GM12878 (cell line): ENCODE measurements at regions not wholly inside any gene's neighbourhood (a gene's known extent, or its start where the extent isn't known, plus 50 kb on each side); places are given as distances from the start of the nearest gene placed in this dataset.

Source experiments
- ATAC-seq: fragments of 200-7000 bp; cut with Tn5 transposase; 3 replicates; pipeline ENCODE4 v1.9.1; 2020; ENCODE audit warnings: mild to moderate bottlenecking, moderate library complexity
- BruUV-seq: library from RNA; stranded (reverse); fragments of 400-500 nt; replicated peaks from 2 replicates; lab custom pipeline; 2021; lab: Mats Ljungman, UMichigan
- CTCF ChIA-PET: fragments of 300-600 bp; sonication (Branson Sonifier 250); formaldehyde crosslinking; extraction: SDS; loops from one replicate; lab custom pipeline; 2021; ENCODE audit warnings: inconsistent platforms; lab: Yijun Ruan, JAX
- POLR2A ChIA-PET: fragments of 350-600 bp; formaldehyde crosslinking; extraction: SDS; loops from one replicate; lab custom pipeline; 2021; ENCODE audit warnings: inconsistent platforms; lab: Charles Lee
- RAD21 ChIA-PET: fragments of 300-600 bp; sonication (Branson Sonifier 250); formaldehyde crosslinking; loops from one replicate; lab custom pipeline; 2023; ENCODE audit warnings: antibody characterized with exemption; ENCODE audit not compliant: unreplicated experiment; lab: Charles Lee
- SMC1A ChIA-PET: fragments of 300-600 bp; sonication (Branson Sonifier 250); formaldehyde crosslinking; loops from one replicate; lab custom pipeline; 2023; ENCODE audit not compliant: unreplicated experiment, uncharacterized antibody; lab: Charles Lee
- DNase-seq: peaks from one replicate; pipeline ENCODE4 v3.0.0-alpha.2; 2011; ENCODE audit warnings: low read depth, low spot score
- FAIRE-seq: peaks from 3 replicates; lab custom pipeline; 2011; peaks lifted over from hg19 to GRCh38; lab: Jason Lieb, UNC
- H2AFZ ChIP-seq: 2 replicates; pipeline ENCODE4 v1.6.0; 2011; ENCODE audit warnings: low read depth, low read length, control low read depth; ENCODE audit not compliant: control insufficient read depth
- H3K27ac ChIP-seq: 2 replicates; pipeline ENCODE4 v1.5.1; 2011; ENCODE audit warnings: control low read depth; ENCODE audit not compliant: control insufficient read depth, insufficient read depth
- H3K27me3 ChIP-seq, 2 experiments: replicated peaks in 1 of 2; 2 replicates each; pipeline versions ENCODE4 v1.6.0 to v1.6.1; 2011; ENCODE audit warnings: low read length in 1 of 2; ENCODE audit not compliant: control insufficient read depth in 2 of 2, insufficient read depth in 2 of 2
- H3K36me3 ChIP-seq, 2 experiments: 2 replicates each; pipeline ENCODE4 v1.5.1; 2011; ENCODE audit warnings: low read length in 1 of 2; ENCODE audit not compliant: control insufficient read depth in 2 of 2, insufficient read depth in 2 of 2
- H3K4me1 ChIP-seq: 2 replicates; pipeline ENCODE4 v1.6.1; 2011; ENCODE audit warnings: mild to moderate bottlenecking, low read length, moderate library complexity, mixed read lengths; ENCODE audit not compliant: control insufficient read depth, insufficient read depth
- H3K4me2 ChIP-seq: 2 replicates; pipeline ENCODE4 v1.6.0; 2011; ENCODE audit warnings: control low read depth; ENCODE audit not compliant: control insufficient read depth, insufficient read depth
- H3K4me3 ChIP-seq: fragments of 200-600 bp; sonication (generic); 2 replicates; pipeline ENCODE4 v1.5.1; 2016
- H3K79me2 ChIP-seq: 2 replicates; pipeline ENCODE4 v1.6.0; 2011; ENCODE audit warnings: low read length; ENCODE audit not compliant: control insufficient read depth, insufficient read depth
- H3K9ac ChIP-seq: 2 replicates; pipeline ENCODE4 v1.8.0; 2011; ENCODE audit warnings: low read length, control low read depth, mixed read lengths; ENCODE audit not compliant: control insufficient read depth, insufficient read depth
- H3K9me3 ChIP-seq: replicated peaks from 3 replicates; pipeline ENCODE4 v1.5.1; 2011; ENCODE audit warnings: mild to moderate bottlenecking, low read length; ENCODE audit not compliant: control insufficient read depth, insufficient read depth
- H4K20me1 ChIP-seq: 2 replicates; pipeline ENCODE4 v1.6.0; 2011; ENCODE audit not compliant: control insufficient read depth, insufficient read depth
- CBX3 ChIP-seq: fragments of 200-600 bp; sonication (generic); IDR thresholded peaks from 2 replicates; pipeline ENCODE4 v1.6.1; 2016; ENCODE audit warnings: low read depth, borderline replicate concordance
- POLR2AphosphoS2 ChIP-seq: IDR thresholded peaks from 2 replicates; pipeline ENCODE4 v1.6.1; 2011; ENCODE audit warnings: low read depth, mild to moderate bottlenecking, low read length, improper control_type of control experiment, moderate library complexity
- SPI1 ChIP-seq: IDR thresholded peaks from 2 replicates; pipeline ENCODE4 v1.6.1; 2011; ENCODE audit warnings: low read depth, mild to moderate bottlenecking, low read length, moderate library complexity, borderline replicate concordance; ENCODE audit not compliant: insufficient read depth
- SUZ12 ChIP-seq: fragments of 200-600 bp; sonication (generic); IDR thresholded peaks from one replicate; pipeline ENCODE4 v1.6.1; 2018; ENCODE audit warnings: antibody characterized with exemption, mild to moderate bottlenecking; ENCODE audit not compliant: unreplicated experiment
- WGBS: methylation state at CpG from one replicate; pipeline ENCODE4 v1.1.6; 2016; ENCODE audit warnings: low lambda C conversion rate; ENCODE audit not compliant: insufficient replicate concordance, insufficient coverage; ENCODE audit errors: missing lambda C conversion rate; 5-methylcytosine and 5-hydroxymethylcytosine counted together
- in situ Hi-C: fragments of 300-500 bp; cut with MboI; formaldehyde crosslinking; loops from 9 replicates; pipeline ENCODE4 v1.14.3; 2018; ENCODE audit warnings: mixed read lengths
- intact Hi-C: fragments of 100-400 bp; cut with micrococcal nuclease; formaldehyde crosslinking; loops from one replicate; pipeline ENCODE4 v1.14.2; 2022; ENCODE audit not compliant: unreplicated experiment
- TF ChIP-seq, protein P1 (sequence below): fragments of 450-650 bp; IDR thresholded peaks from 2 replicates; pipeline ENCODE4 v1.6.1; 2016; ENCODE audit warnings: mild to moderate bottlenecking, moderate library complexity, borderline replicate concordance

DNA sequence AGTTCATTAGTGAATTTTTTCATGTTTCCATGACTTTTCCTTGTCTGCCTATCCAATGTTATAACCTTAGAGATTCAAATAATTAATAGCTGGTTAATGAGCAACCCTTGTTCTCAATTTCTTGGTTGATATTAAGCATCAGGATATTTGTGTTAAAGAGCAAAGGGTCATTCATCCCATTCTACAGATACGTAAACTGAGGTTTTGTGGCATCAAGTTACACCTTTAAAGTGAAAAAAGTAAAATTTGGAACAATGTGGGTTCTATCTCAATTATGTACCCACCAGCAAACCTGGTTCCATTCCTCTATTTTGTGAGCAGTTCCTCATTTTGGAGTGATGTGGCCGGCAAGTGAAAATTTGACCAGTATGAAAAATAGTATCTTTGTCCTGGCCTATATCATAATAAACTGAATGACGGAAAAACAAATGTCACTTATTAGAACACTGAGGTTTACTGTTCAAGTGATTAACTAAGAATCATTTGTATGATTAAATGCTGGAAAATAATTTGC lies 220.5 kb upstream of the ATP5MC3 start:
- Histone ChIP-seq H3K4me1 (no peaks in the 10 kb centered on the region), H3K9ac (no peak overlapping the region), H3K79me2 (no peaks in the 10 kb centered on the region), H3K4me3 (no peak overlapping the region), H3K27me3 (no peaks in the 10 kb centered on the region; a peak in 1 of 4 replicates), H3K4me2 (no peak overlapping the region), H3K36me3 (no peaks in the 10 kb centered on the region), H3K27ac (no peak overlapping the region), H3K9me3 (no peaks in the 10 kb centered on the region)
- no peak for FAIRE-seq
- SMC1A ChIA-PET = interaction anchor here (1.0 kb wide), 1 partner anchor 8 kb away, joined by 3 read pairs; no protein-coding TSS in a partner anchor
- no TSS peak for BruUV-seq
- TF ChIP-seq SPI1 (peak; percentile 7; the same call in 1 of the 2 replicates), SUZ12 (no peak)
- TF ChIP-seq, all 136 proteins: peak for 1
- ChIA-PET POLR2A (no interaction called here), CTCF (interaction anchor here (2.1 kb wide), 1 partner anchor 11 kb away, joined by 4 read pairs; no protein-coding TSS in a partner anchor), RAD21 (no interaction called here)
- ATAC-seq (no peak), DNase-seq (no peak)
- no peaks in the 10 kb centered on the region for H4K20me1 ChIP-seq
- in situ Hi-C loops (no loop called here), intact Hi-C loops (no loop called here)
- H2AFZ ChIP-seq = no peak overlapping the region
- WGBS = 40% methylated on average over 3 of the region's 3 CpGs

DNA sequence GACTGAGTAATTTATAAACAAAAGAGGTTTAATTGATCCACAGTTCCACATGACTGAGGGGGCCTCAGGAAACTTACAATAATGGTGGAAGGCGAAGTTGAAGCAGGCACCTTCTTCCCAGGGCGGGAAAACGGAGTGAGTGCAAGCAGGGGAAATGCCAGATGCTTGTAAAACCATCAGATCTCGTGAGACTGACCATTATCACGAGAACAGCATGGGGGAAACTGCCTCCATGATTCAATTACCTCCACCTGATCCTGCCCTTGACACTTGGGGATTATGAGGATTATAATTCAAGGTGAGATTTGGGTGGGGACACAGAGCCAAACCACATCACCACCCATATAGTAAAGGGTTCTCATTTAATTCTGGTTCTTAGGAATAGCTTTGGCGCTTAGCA lies 219.5 kb upstream of the ATP5MC3 start:
- in situ Hi-C loops (no loop called here), intact Hi-C loops (no loop called here)
- CTCF ChIA-PET = interaction anchor here (2.1 kb wide), 1 partner anchor 10 kb away, joined by 4 read pairs; no protein-coding TSS in a partner anchor
- Histone ChIP-seq H3K79me2 (no peaks in the 10 kb centered on the region), H2AFZ (no peak overlapping the region), H3K36me3 (no peaks in the 10 kb centered on the region), H3K9ac (no peak overlapping the region), H3K9me3 (no peaks in the 10 kb centered on the region), H3K4me1 (no peaks in the 10 kb centered on the region), H3K4me2 (no peak overlapping the region), H3K27me3 (no peaks in the 10 kb centered on the region; a peak in 1 of 4 replicates), H3K4me3 (no peak overlapping the region), H4K20me1 (no peaks in the 10 kb centered on the region), H3K27ac (no peak overlapping the region)
- FAIRE-seq = no peak
- ATAC-seq = no peak
- RAD21 ChIA-PET = no interaction called here
- no TSS peak for BruUV-seq
- 26% methylated on average over 6 of the region's 6 CpGs for WGBS
- TF ChIP-seq, protein P1, sequence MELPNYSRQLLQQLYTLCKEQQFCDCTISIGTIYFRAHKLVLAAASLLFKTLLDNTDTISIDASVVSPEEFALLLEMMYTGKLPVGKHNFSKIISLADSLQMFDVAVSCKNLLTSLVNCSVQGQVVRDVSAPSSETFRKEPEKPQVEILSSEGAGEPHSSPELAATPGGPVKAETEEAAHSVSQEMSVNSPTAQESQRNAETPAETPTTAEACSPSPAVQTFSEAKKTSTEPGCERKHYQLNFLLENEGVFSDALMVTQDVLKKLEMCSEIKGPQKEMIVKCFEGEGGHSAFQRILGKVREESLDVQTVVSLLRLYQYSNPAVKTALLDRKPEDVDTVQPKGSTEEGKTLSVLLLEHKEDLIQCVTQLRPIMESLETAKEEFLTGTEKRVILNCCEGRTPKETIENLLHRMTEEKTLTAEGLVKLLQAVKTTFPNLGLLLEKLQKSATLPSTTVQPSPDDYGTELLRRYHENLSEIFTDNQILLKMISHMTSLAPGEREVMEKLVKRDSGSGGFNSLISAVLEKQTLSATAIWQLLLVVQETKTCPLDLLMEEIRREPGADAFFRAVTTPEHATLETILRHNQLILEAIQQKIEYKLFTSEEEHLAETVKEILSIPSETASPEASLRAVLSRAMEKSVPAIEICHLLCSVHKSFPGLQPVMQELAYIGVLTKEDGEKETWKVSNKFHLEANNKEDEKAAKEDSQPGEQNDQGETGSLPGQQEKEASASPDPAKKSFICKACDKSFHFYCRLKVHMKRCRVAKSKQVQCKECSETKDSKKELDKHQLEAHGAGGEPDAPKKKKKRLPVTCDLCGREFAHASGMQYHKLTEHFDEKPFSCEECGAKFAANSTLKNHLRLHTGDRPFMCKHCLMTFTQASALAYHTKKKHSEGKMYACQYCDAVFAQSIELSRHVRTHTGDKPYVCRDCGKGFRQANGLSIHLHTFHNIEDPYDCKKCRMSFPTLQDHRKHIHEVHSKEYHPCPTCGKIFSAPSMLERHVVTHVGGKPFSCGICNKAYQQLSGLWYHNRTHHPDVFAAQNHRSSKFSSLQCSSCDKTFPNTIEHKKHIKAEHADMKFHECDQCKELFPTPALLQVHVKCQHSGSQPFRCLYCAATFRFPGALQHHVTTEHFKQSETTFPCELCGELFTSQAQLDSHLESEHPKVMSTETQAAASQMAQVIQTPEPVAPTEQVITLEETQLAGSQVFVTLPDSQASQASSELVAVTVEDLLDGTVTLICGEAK = no peak
- TF ChIP-seq CBX3 (no peak), POLR2AphosphoS2 (no peak)
- no peak for DNase-seq
- SMC1A ChIA-PET = interaction anchor here (1.0 kb wide), 1 partner anchor 7 kb away, joined by 3 read pairs; no protein-coding TSS in a partner anchor
- POLR2A ChIA-PET = no interaction called here
